ENCODE measurements at regions not wholly inside any gene's neighbourhood (a gene's known extent, or its start where the extent isn't known, plus 50 kb on each side); places are given as distances from the start of the nearest gene placed in this dataset.

GRCh38 chr15:88987934-88988671 is 74.9 kb upstream of the MFGE8 start:
- TF ChIP-seq, protein P1, sequence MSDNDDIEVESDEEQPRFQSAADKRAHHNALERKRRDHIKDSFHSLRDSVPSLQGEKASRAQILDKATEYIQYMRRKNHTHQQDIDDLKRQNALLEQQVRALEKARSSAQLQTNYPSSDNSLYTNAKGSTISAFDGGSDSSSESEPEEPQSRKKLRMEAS (IDR thresholded peaks at IDR 0.05): no peak
- no peak for TF ChIP-seq TEAD4 (IDR thresholded peaks at IDR 0.05)
- no peak for TF ChIP-seq EP300 (IDR thresholded peaks at IDR 0.05; ENCODE audit: borderline replicate concordance)
- no peak for TF ChIP-seq FOXM1 (IDR thresholded peaks at IDR 0.05; ENCODE audit: borderline replicate concordance, low read depth)
- TF ChIP-seq RAD21 (IDR thresholded peaks at IDR 0.05; ENCODE audit: low read depth): no peak
- TF ChIP-seq TAF1 (IDR thresholded peaks at IDR 0.05; ENCODE audit: low read depth): no peak
- no peak for TF ChIP-seq YY1 (IDR thresholded peaks at IDR 0.05; ENCODE audit: low read depth)
- no peak for TF ChIP-seq REST (IDR thresholded peaks at IDR 0.05; ENCODE audit: low read depth)

All from Ishikawa (cell line).